Activated B cell treated with CpG ODN at 0.5 μM for 24 hours (primary cell): ENCODE measurements at regions not wholly inside any gene's neighbourhood (a gene's known extent, or its start where the extent isn't known, plus 50 kb on each side); places are given as distances from the start of the nearest gene placed in this dataset.

Source experiments
- ATAC-seq: fragments of 200-7000 bp; cut with Tn5 transposase; one replicate; pipeline ENCODE4 v1.10.0; 2021; ENCODE audit warnings: low read depth, mild to moderate bottlenecking, moderate library complexity
- CTCF ChIA-PET: fragments of 350-600 bp; sonication (Branson Sonifier 250); formaldehyde crosslinking; loops from one replicate; lab custom pipeline; 2021; ENCODE audit warnings: antibody characterized with exemption; lab: Charles Lee
- POLR2A ChIA-PET: fragments of 350-600 bp; sonication (Branson Sonifier 250); formaldehyde crosslinking; loops from one replicate; lab custom pipeline; 2021; ENCODE audit warnings: antibody characterized with exemption; lab: Charles Lee
- DNase-seq: peaks from one replicate; pipeline ENCODE4 v3.0.0; 2022
- H3K27ac Mint-ChIP-seq: one replicate; pipeline ENCODE4 v1.8.0; 2020; ENCODE audit warnings: mixed read lengths
- H3K27me3 Mint-ChIP-seq: one replicate; pipeline ENCODE4 v1.8.0; 2021; ENCODE audit warnings: mixed read lengths
- H3K36me3 Mint-ChIP-seq: one replicate; pipeline ENCODE4 v1.8.0; 2021; ENCODE audit warnings: low read depth, mixed read lengths
- H3K4me1 Mint-ChIP-seq: one replicate; pipeline ENCODE4 v1.8.0; 2021; ENCODE audit warnings: mixed read lengths
- H3K4me3 Mint-ChIP-seq: one replicate; pipeline ENCODE4 v1.8.0; 2020; ENCODE audit warnings: mild to moderate bottlenecking, mixed read lengths
- H3K9me3 Mint-ChIP-seq: one replicate; pipeline ENCODE4 v1.8.0; 2020; ENCODE audit warnings: mixed read lengths
- CTCF ChIP-seq: fragments of 200-600 bp; IDR thresholded peaks from one replicate; pipeline ENCODE4 v1.8.0; 2022; ENCODE audit warnings: antibody characterized with exemption, mild to moderate bottlenecking
- intact Hi-C: fragments of 100-400 bp; cut with micrococcal nuclease; formaldehyde crosslinking; loops from one replicate; pipeline ENCODE4 v1.15.1; 2024

DNA sequence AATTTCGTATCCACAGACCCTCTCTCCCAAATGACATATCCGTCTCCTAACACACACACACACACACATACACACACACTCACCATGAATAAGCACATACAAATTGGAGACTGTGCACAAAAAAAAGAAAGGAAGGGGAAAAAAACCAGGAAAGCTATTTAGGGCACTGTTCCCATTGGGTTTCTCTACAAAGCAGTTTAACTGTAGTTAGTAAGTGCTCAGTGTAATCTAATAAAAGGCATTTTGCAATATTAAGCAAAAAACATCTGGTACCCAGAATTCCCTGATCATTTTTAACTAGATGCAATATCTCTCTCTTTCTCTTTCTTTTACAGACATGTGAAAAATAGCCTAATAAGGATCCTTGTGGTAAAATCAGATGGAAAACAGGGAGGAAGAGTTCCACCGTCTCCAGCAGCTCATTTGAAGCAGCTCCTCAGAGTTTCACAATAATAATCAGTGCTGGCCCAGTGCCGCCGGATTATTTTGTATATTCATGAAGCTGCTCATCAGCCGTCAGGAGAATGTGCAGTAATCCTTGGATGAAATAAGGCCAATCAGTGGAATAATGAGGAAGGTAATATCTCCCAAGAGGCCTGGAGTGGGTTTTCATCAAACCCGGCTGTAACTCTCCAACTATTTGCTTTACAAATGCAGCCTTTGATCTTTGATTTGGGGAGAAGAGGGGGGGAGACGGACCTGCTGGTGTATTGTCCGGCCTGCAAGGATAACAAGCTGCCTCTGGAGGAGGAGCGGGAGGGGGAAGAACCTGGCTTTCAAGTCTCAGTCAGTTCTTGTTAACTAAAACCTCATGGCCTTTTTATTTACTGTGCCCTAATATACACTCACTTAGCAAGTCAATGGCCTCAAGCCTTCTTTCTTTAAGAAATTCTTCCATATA is 227.6 kb upstream of the SMIM21 start:
- ChIA-PET POLR2A (no interaction called here), CTCF (no interaction called here)
- Mint-ChIP-seq H3K4me3 (no peak overlapping the region), H3K27ac (no peak overlapping the region), H3K4me1 (no peaks in the 10 kb centered on the region), H3K9me3 (peaks cover 2% of the 10 kb centered on the region), H3K27me3 (no peaks in the 10 kb centered on the region), H3K36me3 (no peaks in the 10 kb centered on the region)
- intact Hi-C loops = no loop called here
- TF ChIP-seq CTCF = no peak
- ATAC-seq (no peak), DNase-seq (no peak)

- H3K36me3 Mint-ChIP-seq = no peaks in the 10 kb centered on the region
- POLR2A ChIA-PET = no interaction called here
- H3K9me3 Mint-ChIP-seq = peaks cover 2% of the 10 kb centered on the region
- ATAC-seq = no peak
- H3K4me1 Mint-ChIP-seq = no peaks in the 10 kb centered on the region
- CTCF ChIA-PET = no interaction called here
- H3K27me3 Mint-ChIP-seq = no peaks in the 10 kb centered on the region
- intact Hi-C loops = no loop called here
- TF ChIP-seq CTCF = no peak
- H3K27ac Mint-ChIP-seq = no peak overlapping the region
- DNase-seq = no peak
- H3K4me3 Mint-ChIP-seq = no peak overlapping the region
Measured at GRCh38 chr18:75654386-75654785, 226.9 kb upstream of the SMIM21 start.

- Mint-ChIP-seq H3K4me1 (no peaks in the 10 kb centered on the region), H3K27me3 (no peaks in the 10 kb centered on the region), H3K27ac (no peak overlapping the region), H3K9me3 (no peaks in the 10 kb centered on the region), H3K4me3 (no peak overlapping the region), H3K36me3 (no peaks in the 10 kb centered on the region)
- ChIA-PET CTCF (no interaction called here), POLR2A (no interaction called here)
- intact Hi-C loops = no loop called here
- DNase-seq = no peak
- TF ChIP-seq CTCF = no peak
- no peak for ATAC-seq
Measured at GRCh38 chr18:75652528-75652927, 225.0 kb upstream of the SMIM21 start.

DNA sequence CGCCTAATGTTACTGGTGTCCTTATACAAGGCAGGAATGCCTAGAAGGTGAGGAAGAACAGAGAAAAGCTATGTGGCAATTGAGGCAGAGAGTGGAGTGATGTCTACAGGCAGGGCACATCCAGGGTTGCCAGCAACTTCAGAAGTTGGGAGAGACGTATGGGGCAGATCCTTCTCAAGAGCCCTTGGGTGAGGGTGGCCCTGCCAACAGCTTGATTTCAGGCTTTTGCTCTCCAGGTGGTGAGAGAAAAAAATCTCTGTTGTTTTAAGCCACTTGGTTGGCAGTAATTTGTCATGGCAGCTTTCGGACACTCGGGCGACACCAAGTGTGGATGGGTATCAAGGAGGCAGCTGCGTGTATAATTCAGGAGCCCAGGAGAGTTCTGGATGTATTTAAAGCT is 217.4 kb upstream of the SMIM21 start:
- POLR2A ChIA-PET = no interaction called here
- no peak for TF ChIP-seq CTCF
- no peak overlapping the region for H3K27ac Mint-ChIP-seq
- H3K4me1 Mint-ChIP-seq = no peaks in the 10 kb centered on the region
- H3K9me3 Mint-ChIP-seq = peaks cover 13% of the 10 kb centered on the region
- DNase-seq (no peak), ATAC-seq (no peak)
- intact Hi-C loops = no loop called here
- CTCF ChIA-PET = no interaction called here
- no peaks in the 10 kb centered on the region for H3K36me3 Mint-ChIP-seq
- H3K27me3 Mint-ChIP-seq = no peaks in the 10 kb centered on the region
- H3K4me3 Mint-ChIP-seq = no peak overlapping the region

- Mint-ChIP-seq H3K36me3 (no peaks in the 10 kb centered on the region), H3K27ac (no peak overlapping the region), H3K9me3 (peaks cover 13% of the 10 kb centered on the region), H3K4me1 (no peaks in the 10 kb centered on the region), H3K27me3 (no peaks in the 10 kb centered on the region), H3K4me3 (no peak overlapping the region)
- no peak for DNase-seq
- intact Hi-C loops = no loop called here
- no peak for TF ChIP-seq CTCF
- ATAC-seq = no peak
- CTCF ChIA-PET = no interaction called here
- POLR2A ChIA-PET = no interaction called here
Measured at GRCh38 chr18:75643083-75643482, 215.6 kb upstream of the SMIM21 start.
